Glutamatergic neuron (in vitro differentiated cells): ENCODE measurements at regions not wholly inside any gene's neighbourhood (a gene's known extent, or its start where the extent isn't known, plus 50 kb on each side); places are given as distances from the start of the nearest gene placed in this dataset.

ENCODE experiments used
- DNase-seq: peaks from one replicate; pipeline ENCODE4 v3.0.0; 2022
- H3K27ac Mint-ChIP-seq: one replicate; pipeline ENCODE4 v1.8.0; 2020; ENCODE audit warnings: mild to moderate bottlenecking, mixed read lengths, inconsistent platforms; ENCODE audit not compliant: unreplicated experiment
- H3K27me3 Mint-ChIP-seq: one replicate; pipeline ENCODE4 v1.8.0; 2020; ENCODE audit warnings: mild to moderate bottlenecking, moderate library complexity, mixed read lengths, inconsistent platforms; ENCODE audit not compliant: unreplicated experiment
- H3K36me3 Mint-ChIP-seq: one replicate; pipeline ENCODE4 v1.8.0; 2020; ENCODE audit warnings: mild to moderate bottlenecking, mixed read lengths, inconsistent platforms; ENCODE audit not compliant: unreplicated experiment
- H3K4me1 Mint-ChIP-seq: one replicate; pipeline ENCODE4 v1.8.0; 2020; ENCODE audit warnings: mild to moderate bottlenecking, low read depth, mixed read lengths, inconsistent platforms; ENCODE audit not compliant: unreplicated experiment
- H3K4me3 Mint-ChIP-seq: one replicate; pipeline ENCODE4 v1.8.0; 2020; ENCODE audit warnings: mild to moderate bottlenecking, mixed read lengths, inconsistent platforms; ENCODE audit not compliant: unreplicated experiment
- H3K9me3 Mint-ChIP-seq: one replicate; pipeline ENCODE4 v1.8.0; 2020; ENCODE audit warnings: mild to moderate bottlenecking, moderate library complexity, mixed read lengths, inconsistent platforms; ENCODE audit not compliant: unreplicated experiment
- TF ChIP-seq, protein P1 (sequence below): fragments of 200-600 bp; sonication (generic); IDR thresholded peaks from one replicate; pipeline ENCODE4 v1.5.0; 2021; ENCODE audit not compliant: partially characterized antibody, unreplicated experiment

DNA sequence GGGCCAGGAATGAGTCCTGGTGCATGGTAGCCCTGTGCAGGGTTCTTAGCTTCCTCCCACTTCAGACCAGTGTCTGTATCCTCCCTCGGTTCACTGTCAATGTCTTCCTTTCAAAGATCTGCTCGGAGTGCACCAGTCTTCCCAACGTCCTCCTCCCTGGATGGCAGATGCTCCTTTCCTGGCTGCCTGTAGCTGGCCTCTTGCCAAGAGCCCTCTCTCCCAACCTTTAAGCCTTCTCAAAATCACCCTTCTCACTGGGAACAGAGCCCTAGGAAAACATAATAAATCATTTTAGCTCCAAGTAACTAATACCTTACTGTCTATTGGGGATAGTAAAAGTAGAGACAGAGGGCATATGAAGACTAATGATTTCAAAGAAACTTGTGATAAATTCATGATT is 490.6 kb downstream of the CCSER2 start:
- Mint-ChIP-seq H3K27ac (no peak overlapping the region), H3K9me3 (no peaks in the 10 kb centered on the region), H3K4me3 (no peak overlapping the region), H3K36me3 (no peaks in the 10 kb centered on the region), H3K27me3 (peaks cover 5% of the 10 kb centered on the region), H3K4me1 (no peaks in the 10 kb centered on the region)
- TF ChIP-seq, protein P1, sequence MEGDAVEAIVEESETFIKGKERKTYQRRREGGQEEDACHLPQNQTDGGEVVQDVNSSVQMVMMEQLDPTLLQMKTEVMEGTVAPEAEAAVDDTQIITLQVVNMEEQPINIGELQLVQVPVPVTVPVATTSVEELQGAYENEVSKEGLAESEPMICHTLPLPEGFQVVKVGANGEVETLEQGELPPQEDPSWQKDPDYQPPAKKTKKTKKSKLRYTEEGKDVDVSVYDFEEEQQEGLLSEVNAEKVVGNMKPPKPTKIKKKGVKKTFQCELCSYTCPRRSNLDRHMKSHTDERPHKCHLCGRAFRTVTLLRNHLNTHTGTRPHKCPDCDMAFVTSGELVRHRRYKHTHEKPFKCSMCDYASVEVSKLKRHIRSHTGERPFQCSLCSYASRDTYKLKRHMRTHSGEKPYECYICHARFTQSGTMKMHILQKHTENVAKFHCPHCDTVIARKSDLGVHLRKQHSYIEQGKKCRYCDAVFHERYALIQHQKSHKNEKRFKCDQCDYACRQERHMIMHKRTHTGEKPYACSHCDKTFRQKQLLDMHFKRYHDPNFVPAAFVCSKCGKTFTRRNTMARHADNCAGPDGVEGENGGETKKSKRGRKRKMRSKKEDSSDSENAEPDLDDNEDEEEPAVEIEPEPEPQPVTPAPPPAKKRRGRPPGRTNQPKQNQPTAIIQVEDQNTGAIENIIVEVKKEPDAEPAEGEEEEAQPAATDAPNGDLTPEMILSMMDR = no peak
- DNase-seq = no peak

DNA sequence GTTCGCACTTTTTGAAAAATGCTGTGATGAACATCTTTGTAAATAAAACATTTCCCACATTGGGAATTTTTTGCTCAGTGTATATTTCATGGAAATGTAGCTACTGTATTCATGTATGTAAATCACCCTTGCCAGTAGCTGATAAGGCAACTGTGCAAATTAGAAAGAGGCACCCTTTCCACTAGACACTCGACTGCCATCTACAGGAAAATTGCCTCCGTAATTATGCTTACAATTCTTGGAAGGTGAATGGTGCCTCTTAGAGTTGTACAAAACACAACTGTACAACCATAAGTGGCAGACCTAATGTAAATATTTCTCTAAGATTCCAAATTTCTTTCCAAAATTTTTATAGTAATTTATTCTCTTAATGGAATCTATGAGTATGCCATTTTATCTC is 491.7 kb downstream of the CCSER2 start:
- no peak overlapping the region for H3K27ac Mint-ChIP-seq
- H3K27me3 Mint-ChIP-seq = peaks cover 5% of the 10 kb centered on the region
- no peaks in the 10 kb centered on the region for H3K9me3 Mint-ChIP-seq
- H3K36me3 Mint-ChIP-seq = no peaks in the 10 kb centered on the region
- no peaks in the 10 kb centered on the region for H3K4me1 Mint-ChIP-seq
- TF ChIP-seq, protein P1 = no peak
- DNase-seq = no peak
- no peak overlapping the region for H3K4me3 Mint-ChIP-seq

DNA sequence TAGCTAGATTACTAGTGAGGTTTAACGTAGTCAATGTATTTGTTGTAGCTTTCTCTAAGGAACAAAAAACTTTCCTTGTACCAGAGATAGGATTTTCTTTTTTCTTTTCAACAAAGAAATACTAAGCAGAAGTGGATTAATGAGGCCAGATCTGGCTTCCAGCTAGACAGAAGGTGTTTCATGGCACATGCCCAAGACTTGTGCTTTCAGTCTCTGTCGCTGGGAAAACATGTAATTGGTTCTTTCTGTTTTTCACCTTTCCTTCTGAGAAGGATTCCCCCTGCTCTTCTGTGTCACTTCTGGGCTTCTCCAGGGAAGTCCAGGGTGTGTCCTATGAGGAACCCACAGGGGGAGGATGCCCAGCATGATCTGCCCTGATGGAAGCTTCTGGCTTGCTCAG is 492.2 kb downstream of the CCSER2 start:
- DNase-seq = no peak
- H3K4me3 Mint-ChIP-seq = no peak overlapping the region
- H3K27ac Mint-ChIP-seq = no peak overlapping the region
- peaks cover 8% of the 10 kb centered on the region for H3K27me3 Mint-ChIP-seq
- no peaks in the 10 kb centered on the region for H3K9me3 Mint-ChIP-seq
- H3K4me1 Mint-ChIP-seq = peaks cover 4% of the 10 kb centered on the region
- TF ChIP-seq, protein P1 = no peak
- H3K36me3 Mint-ChIP-seq = no peaks in the 10 kb centered on the region

DNA sequence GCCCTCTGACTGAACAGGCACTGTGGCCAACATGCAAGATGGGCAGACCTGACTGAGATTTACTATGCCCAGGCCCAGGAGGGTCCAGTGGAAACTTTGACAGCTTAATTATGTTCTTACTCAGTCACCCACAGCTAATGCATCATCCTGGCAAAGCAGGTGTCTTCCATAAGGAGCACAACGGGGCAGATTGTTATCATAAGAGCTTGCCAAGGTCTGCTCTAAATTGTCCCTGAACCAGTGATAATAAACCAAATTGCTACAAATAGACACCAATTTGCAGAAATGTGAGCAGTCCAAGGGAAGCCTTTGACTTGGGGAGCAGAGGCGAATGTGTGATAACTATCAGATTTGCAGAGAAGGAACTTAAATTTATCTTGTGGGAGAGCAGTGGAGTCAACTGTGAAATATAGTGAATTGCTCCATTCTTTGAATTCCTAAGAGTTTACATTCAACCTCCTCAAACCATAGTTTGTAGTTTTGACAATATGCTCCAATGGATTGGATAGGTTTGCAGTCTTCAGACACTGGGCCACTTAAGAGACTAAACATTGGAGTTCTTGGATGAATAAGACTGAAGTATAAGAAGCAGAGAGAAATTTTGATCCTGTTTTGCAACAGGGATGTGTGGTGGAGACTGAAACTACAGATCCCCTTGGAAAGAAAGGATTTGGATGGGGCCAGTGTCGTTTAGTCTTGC is 494.7 kb downstream of the CCSER2 start:
- H3K4me1 Mint-ChIP-seq = peaks cover 13% of the 10 kb centered on the region
- peaks cover 4% of the 10 kb centered on the region for H3K27me3 Mint-ChIP-seq
- H3K27ac Mint-ChIP-seq = no peak overlapping the region
- H3K9me3 Mint-ChIP-seq = no peaks in the 10 kb centered on the region
- H3K36me3 Mint-ChIP-seq = no peaks in the 10 kb centered on the region
- no peak for DNase-seq
- no peak overlapping the region for H3K4me3 Mint-ChIP-seq
- TF ChIP-seq, protein P1 = no peak

DNA sequence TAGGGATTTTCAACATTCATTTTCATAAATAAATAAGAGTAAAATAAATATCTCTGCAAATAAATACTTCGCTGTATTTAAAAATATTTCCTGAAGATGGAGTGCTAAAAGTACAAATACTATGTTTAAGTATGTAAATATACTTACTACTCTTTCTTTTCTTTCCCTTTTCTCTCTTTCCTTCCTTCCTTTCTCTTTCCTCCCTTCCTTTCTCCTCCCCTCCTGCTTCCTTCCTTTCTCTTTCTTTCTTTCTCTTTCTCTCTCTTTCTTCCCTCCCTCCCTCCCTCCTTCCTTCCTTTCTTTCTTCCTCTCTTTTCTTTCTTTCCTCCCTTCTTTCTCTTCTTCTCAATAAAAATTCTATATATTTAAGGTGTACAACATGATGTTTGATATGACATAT is 496.1 kb downstream of the CCSER2 start:
- Mint-ChIP-seq H3K4me1 (peaks cover 13% of the 10 kb centered on the region), H3K9me3 (no peaks in the 10 kb centered on the region), H3K27ac (no peak overlapping the region), H3K27me3 (peaks cover 3% of the 10 kb centered on the region), H3K4me3 (no peak overlapping the region), H3K36me3 (no peaks in the 10 kb centered on the region)
- TF ChIP-seq, protein P1 = no peak
- no peak for DNase-seq
